Activated T-helper 1 cell treated with anti-CD3 and anti-CD28 coated beads, Interleukin-2, amount 50 U/mL, for 16 hours (primary cell): ENCODE measurements at regions not wholly inside any gene's neighbourhood (a gene's known extent, or its start where the extent isn't known, plus 50 kb on each side); places are given as distances from the start of the nearest gene placed in this dataset.
A peak's percentile ranks its signal among the peaks of the same experiment; 100 is the strongest.

ENCODE experiments used
- DNase-seq, 2 donors: peaks; one replicate each; pipeline ENCODE4 v3.0.0-alpha.2; 2020; ENCODE audit warnings: low read depth in 1 of 2, low spot score in 1 of 2

GRCh38 chr19:46944918-46945628 is 74.6 kb upstream of the NPAS1 start:
- DNase-seq: no peak

GRCh38 chr19:46945694-46946489 is 73.7 kb upstream of the NPAS1 start:
- no peak for DNase-seq

GRCh38 chr19:46946611-46947238 is 72.9 kb upstream of the NPAS1 start:
- no peak for DNase-seq

DNA sequence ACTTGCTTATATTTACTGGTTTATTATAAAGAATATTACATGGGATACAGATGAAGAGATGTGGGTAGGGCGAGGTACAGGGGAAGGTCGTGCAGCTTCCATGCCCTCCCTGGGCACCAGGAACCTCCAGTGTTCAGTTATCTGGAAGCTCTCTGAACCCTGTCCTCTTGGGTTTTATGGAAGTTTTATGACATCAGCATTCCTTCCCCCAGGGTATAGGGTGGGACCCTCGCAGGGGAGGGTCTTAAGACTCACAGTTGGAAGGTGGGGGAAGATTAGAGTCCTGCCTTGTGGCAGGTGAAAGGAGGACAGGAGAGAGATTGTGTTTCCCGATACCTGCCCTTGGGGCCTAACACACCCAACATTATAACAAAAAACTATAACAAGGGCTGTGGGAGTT is 71.8 kb upstream of the NPAS1 start:
- DNase-seq: no peak

- DNase-seq: no peak
Observed at GRCh38 chr19:46950526-46951170, 69.0 kb upstream of the NPAS1 start.

DNA sequence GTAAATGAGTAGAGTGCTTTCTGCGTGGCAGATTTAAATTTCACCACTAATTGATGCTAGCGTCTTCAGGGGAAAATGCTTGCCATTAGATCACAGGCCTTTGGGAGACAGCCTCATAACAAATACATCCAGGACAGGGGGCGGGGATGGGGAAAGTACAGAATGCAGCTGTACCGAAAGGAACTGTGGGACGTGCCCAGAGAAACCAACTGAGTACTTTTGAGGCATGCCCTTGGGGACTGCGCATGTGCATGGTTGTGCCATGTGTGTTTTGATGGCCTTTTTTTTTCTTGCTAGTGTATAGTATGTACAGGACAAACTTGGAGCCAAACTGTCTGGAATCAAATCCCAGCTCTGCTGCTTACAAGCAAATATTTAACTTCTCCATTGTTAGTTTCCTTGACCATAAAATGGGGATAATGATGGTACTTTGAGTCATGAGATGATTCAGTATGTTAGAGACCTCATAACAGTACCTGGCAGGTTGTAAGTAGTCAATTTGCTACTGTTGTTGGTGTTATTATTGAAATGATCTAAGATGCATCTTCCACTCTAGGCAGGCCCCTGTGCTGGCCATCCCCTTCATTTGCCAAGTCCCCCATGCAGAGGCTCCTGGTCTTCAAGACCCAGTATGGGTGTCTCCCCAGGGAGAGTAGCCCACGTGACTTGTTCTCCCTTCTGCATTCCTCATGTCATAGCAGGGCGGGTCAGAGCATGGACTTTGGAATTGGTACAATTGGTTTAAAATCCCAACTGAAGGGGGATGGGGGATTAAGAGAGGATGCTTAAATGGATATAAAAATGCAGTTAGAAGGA is 68.3 kb upstream of the NPAS1 start:
- no peak for DNase-seq

DNA sequence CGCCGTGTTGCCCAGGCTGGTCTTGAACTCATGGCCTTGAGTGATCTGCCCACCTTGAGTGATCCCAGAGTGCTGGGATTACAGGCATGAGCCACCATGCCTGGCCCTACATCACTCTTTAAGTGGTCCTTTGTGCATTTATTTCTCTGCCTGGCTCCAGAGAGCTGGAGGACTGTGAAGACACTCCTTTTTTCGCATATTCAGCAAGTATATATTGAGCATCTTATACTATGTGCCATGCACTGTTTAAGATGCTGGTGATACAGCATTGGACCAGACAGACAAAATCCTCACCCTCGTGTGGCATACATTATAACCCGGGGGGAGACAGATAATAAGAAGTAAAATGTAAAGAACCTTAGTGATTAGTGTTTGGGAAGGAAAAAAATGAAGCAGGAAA is 66.8 kb upstream of the NPAS1 start:
- DNase-seq: no peak

GRCh38 chr19:46953955-46954501 is 65.6 kb upstream of the NPAS1 start:
- DNase-seq: no peak

DNA sequence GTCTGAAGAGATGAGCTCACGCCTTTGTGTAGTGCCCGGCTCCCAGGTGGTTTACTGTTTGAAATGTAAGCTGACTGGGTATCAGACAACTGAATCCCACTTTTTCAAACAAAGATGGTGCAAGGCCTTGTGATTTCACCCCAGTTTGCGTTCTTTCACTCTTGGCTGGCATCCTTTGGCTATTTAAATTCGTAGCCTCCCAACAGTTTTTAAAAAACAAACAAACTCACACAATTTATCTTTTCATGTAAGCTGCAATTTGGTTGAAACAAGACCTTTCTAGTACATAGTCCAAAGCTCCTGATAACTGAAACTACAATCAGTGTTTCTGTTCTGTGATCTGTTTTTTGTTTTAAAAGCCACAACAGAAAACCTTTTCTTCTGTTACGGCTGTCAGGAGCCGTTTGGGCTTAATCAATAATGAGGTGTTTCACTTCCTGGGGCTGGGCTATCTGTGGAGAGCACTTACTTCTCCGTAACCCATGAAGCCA is 65.1 kb upstream of the NPAS1 start:
- DNase-seq: no peak

DNA sequence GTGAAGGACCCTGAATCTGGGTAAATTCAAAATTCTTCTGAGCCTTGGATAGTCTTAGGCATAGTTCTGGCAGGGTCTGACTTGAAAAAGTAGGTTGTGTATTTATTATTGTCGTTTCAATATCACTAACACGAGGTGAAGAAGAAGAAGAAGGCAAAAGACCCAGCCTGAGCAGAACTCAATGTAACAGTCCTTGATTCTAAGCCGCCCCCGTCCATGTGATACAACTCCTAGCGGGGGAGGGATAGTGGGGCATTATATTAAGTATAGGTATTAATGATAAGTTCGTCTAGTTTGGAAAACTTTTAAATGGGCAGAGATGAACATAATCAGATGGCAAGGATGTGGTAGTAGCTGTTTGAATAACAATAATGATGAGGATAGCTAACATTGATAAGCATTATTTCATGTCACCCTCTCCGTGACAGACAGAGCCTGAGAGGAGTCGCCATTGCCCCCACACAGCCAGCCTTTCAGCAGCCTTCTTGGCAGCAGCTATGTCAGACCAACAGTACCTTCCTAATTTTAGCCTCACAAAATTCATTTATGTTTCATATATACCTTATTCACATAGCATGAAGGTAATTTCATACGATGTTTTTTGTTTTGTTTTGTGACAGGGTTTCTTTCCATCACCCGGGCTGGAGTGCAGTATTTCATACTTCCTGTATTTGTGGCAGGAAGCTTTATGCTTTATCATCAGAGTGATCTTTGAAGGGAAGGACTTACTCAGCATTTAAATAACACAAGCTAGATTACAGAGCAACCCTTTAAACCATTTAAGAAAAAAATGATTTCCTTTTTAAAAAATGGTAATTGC is 64.4 kb upstream of the NPAS1 start:
- peak in 1 of 2 donors; percentile 20 for DNase-seq

DNA sequence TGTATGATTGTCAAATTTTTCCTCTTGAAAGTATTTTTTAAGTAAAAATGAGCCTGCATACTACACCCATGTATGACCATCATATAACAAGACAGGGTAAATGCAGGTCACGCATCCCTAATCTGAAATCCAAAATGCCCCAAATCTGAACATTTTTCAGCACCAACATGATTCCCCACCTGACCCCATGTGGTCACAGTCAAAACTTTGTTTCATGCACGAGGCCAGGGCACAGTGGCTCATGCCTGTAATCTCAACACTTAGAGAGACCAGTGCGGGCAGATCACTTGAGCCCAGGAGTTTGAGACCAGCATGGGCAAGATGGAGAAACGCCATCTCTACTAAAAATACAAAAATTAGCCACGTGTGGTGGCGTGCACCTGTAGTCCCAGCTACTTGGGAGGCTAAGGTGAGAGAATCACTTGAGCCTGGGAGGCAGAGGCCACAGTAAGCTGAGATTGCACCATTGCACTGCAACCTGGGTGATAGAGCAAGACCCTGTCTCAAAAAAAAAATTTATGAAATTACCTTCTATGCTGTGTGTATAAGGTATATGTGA is 63.7 kb upstream of the NPAS1 start:
- no peak for DNase-seq

DNA sequence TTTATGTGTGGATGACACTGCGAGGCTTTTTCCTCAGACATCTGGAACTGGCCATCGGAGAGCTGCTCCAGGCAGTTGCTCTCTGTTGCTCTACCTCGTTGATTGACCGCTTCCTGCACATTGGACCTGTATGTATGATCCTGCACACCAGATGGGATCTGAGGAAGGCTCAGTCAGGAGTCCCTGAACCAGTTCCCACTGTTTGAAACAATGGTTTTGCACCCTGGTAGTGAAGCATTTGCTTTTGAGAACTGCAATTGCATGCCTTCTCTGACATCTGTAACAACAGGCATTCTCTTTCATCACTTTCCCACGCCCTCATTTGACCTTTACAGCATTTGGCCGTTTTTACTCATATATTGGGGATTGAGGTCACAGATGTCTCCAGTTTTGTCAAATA is 61.1 kb upstream of the NPAS1 start:
- DNase-seq: no peak

GRCh38 chr19:46959894-46960556 is 59.6 kb upstream of the NPAS1 start:
- no peak for DNase-seq

DNA sequence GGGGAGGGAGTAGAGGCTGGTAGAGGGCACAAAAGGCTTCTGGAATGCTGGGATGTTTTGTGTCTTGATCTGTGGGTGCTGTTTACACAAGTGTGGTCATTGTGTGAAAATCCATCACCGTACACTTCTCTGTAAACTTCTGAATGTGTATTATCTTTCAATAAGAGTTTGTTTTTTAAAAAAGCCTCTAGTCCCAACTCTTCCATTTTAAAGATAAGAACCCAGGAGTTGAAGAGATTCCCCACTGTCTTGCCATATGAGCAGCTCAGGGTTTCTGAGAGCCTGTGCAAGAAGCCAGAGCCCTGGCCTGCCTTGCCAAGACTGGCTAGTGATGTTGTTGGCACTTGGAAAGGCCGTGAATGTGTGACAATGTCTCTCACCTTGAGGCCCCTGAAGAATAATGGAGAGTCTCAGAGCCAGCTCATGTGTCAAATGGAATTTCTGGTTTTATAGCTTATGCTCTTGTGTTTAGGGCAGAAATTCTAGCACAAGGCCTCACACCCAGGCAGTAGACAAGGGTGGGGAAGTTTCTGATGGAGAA is 57.5 kb upstream of the NPAS1 start:
- no peak for DNase-seq

DNA sequence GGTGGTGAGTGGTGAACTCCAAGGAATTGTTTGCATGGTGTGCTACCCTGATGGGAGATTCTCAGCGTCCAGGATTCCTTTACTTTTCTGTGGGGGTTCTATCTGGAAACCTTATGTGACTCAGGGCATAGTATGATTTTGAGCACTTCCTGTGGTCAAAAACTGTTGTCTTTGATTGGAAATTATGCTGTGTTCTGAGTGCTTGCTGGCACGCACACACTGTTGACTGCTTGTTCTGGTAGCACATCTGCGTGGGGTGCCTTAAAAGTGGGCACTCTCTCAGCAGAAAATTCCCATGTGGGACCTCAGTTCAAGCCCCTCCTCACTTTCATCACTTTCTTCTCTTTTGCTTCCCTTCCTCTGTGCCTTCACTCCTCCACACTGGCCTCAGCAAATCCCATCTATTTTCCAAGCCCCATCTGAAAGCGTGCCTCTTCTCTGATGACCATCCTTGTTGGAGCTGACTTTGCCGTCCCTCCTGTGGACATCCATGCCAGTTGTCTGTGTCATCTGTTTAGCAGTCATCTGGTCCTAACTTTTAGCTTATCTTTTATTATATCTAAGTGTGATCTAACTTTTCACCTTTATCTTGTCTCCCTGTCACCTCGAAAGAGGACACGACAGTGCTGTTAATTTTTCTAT is 56.4 kb upstream of the NPAS1 start:
- no peak for DNase-seq

- DNase-seq: no peak
Observed at GRCh38 chr19:46967578-46968032, 52.0 kb upstream of the NPAS1 start.
